GM12872 (cell line): ENCODE measurements at regions not wholly inside any gene's neighbourhood (a gene's known extent, or its start where the extent isn't known, plus 50 kb on each side); places are given as distances from the start of the nearest gene placed in this dataset.

Source experiments
- TF ChIP-seq, protein P1 (sequence below): IDR thresholded peaks from 3 replicates; pipeline ENCODE4 v1.5.1; 2011; ENCODE audit warnings: low read depth, mild to moderate bottlenecking, low read length, moderate library complexity; ENCODE audit not compliant: insufficient read depth

DNA sequence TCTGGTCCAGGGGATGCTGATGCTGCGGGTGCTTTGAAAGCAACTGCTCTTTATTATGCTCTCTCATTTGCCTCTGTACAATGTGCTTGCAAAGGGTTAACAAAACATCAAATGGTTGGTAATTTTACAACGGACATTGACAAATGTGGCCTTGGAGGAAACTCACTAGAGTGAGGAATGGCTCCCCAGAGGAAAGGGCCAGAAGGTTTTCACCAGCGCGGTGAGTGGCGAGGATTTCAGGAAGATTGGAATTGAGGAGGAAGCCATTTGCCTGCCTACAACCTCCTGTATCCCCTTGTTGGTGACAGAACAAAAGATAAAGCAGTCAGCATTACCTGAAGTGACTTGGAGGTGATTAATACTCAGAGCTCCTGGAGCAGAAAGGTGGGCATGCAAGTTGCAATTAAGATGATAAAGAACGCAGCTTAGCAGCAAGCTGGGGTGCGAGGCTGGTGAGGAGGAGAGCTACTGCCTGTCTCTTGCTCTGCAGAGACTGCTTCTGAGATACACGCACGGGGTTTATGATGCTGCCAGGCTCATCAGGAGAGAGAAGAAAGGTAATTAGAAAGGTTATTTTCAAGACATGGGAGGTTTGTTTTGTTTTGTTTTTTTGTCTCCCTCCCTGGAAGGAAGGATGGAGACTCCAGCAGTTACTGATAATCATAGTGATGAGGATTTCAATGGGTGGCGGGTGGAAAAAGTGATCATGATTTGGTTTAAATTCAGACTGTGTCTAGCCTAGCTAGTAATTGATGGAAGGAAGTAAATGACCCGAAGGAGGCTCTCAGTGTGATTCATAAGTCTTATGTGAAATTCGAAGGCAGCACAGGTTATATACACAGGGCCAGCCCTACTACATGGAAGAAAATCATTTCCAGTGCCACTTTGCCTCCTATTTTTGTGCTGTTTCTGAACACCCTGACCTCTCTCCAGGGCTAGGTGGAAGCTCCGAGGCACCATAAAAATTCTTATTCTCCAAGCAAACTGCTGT lies 141.6 kb upstream of the DTNBP1 start:
- TF ChIP-seq, protein P1, sequence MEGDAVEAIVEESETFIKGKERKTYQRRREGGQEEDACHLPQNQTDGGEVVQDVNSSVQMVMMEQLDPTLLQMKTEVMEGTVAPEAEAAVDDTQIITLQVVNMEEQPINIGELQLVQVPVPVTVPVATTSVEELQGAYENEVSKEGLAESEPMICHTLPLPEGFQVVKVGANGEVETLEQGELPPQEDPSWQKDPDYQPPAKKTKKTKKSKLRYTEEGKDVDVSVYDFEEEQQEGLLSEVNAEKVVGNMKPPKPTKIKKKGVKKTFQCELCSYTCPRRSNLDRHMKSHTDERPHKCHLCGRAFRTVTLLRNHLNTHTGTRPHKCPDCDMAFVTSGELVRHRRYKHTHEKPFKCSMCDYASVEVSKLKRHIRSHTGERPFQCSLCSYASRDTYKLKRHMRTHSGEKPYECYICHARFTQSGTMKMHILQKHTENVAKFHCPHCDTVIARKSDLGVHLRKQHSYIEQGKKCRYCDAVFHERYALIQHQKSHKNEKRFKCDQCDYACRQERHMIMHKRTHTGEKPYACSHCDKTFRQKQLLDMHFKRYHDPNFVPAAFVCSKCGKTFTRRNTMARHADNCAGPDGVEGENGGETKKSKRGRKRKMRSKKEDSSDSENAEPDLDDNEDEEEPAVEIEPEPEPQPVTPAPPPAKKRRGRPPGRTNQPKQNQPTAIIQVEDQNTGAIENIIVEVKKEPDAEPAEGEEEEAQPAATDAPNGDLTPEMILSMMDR = no peak

DNA sequence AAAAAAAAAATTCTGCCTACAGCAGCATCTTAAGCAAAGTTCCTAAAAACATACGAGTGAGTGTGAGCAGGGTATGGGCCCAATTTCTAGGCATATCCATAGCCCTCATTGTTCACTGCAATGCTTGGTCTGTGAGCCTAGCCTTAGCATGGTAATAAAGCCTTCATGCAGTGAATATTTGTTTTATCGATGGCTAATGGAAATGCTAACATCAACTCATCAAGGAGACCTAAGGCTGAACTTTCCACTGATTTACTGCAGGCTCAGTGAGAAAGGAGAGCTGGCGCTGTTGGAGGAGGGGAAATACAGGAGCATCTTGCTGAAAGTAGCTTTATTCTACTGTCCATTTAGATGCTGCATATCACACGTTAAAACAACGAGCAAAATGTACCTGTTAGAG lies 139.6 kb upstream of the DTNBP1 start:
- TF ChIP-seq, protein P1 = no peak

DNA sequence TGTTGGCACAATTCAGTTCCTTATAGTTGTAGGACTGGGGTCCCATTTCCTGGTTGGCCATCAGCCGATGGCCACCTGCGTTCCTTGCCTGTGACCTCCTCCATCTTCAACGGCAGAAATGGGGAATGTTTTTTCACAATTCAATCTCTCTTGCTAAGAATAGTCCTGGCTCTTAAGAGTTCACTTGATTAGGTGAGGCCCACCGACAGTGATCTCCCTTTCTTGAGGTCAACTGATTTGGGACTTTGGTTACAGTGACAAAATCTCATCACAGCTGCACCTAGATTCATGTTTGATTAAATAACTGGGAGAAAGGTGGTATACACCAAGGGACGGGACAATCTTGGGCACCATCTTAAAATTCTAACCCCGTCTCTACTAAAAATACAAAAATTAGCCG lies 139.1 kb upstream of the DTNBP1 start:
- TF ChIP-seq, protein P1 = no peak

DNA sequence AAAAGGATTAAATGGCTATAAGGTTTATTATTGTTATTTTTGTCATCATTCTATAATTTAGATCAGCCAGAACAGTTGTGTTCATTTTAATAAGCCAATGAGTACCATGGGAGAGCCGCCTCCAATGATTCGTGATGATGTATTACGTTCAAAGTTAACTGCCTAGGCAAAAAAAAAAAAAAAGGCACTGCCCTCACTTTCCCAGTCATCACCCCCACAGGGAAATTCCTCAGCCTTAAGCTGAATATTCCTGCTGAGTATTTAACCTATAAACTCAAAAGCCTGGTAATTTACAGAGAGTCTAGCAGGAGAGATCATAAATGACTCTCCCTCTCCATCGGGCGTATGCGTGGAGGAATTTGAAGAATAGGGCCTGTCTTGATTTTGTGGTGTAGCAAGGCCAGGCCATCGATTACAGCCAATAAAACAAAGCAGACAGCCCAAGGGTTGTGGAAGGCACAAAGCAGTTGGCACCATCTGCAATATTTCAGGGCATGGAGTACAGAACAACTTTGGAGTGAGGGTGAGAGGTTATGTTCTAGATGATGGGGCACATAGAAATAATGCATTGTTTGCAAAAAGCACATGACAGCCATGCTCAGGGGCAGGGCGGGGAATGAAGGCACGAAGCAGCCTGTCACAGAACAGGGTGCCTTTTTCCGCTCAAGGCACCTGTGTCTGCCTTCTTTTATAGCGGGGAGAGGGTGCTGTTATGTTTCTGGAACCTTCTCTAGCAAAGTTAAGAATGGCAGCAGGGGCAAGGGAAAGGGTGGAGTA lies 138.2 kb upstream of the DTNBP1 start:
- TF ChIP-seq, protein P1 = no peak

DNA sequence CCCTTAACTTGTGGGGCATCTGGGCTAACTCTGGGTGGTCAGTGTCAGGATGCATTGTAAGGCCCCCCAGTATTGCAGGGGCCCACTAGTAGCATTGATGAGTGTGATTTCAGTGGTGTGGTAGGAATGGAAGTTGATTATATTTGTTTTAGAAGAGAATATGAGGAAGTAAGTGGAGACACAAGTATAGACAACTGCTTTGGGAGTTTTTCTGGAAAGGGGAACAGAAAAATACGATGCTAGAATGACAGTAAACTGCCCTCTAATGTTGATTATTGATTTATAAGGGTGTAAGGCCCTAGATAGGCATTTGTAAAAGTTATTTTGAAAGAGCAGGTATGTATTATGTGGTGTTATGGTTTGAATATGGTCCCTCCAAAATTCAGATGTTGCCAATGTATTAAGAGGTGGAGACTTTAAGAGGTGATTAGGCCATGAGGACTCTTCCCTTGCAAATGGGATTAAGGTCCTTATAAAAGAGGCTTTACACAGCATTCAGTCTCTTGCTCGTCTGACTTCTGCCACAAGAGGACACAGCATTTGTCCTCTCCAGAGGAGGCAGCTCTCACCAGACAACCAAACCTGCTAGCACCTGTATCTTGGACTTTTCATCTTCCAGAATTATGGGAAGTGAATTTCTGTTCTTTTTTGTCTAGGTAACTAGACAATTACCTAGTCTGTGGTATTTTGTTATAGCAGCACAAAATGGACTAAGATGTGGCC lies 135.9 kb upstream of the DTNBP1 start:
- TF ChIP-seq, protein P1 = no peak

DNA sequence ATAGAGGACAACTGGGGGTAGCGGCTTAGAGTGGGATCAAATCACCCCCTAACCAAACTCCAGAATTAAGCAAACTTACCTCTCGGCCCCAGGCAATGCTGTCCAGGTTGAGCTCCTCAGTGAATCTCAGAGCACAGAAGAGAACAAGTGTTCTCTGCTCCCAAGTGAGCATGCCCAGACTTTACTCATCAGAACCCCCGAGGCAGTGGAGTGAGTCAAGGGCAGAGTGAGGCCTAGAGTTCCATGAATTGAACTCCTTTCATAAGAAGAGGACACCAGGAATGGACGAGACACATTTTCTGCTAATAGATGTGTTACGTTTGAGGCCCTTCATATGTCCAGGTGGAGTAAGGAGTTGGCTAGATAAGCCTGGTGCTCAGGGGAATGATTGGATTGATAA lies 134.0 kb upstream of the DTNBP1 start:
- TF ChIP-seq, protein P1 = no peak

DNA sequence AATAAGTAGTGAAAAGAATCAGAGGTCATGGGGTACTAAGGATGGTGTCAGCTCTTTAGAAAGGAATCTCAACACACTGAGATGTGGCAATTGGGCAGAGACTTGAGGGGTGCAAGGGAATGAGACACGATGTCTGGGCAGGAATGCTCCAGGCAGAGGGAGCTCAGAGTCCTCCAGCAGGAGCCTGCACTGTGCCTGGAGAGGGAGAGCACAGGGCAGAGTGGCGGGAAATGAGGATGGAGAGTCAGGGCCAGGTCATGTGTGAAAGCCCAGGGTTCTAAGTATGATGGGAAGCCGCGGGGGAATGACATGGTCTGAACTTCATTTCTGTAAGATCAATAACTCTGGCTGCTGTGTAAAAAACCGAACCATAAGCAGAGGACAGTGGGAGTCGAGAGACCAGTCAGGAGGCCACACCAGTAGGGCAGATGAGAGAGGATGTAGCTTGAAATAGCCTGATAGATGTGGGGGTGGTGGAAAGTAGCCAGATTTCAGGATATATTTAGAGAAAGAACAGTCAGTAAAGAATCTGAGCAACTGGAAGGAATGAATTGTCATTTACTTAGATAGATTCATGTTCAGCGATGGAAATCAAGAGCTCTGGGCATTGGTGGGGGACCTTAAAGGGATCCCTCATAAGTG lies 133.4 kb upstream of the DTNBP1 start:
- TF ChIP-seq, protein P1 = no peak
